Activated T-helper 17 cell treated with anti-CD3 and anti-CD28 coated beads, Interleukin-2, amount 50 U/mL, for 72 hours (primary cell): ENCODE measurements at regions not wholly inside any gene's neighbourhood (a gene's known extent, or its start where the extent isn't known, plus 50 kb on each side); places are given as distances from the start of the nearest gene placed in this dataset.

Source experiments
- ATAC-seq: fragments of 150-1000 bp; cut with Tn5 transposase; replicated peaks from 2 replicates; pipeline ENCODE4 v1.10.0; 2021; ENCODE audit warnings: mild to moderate bottlenecking, moderate library complexity
- H3K27ac Mint-ChIP-seq: one replicate; pipeline ENCODE4 v1.8.0; 2022; ENCODE audit warnings: mixed read lengths
- H3K27me3 Mint-ChIP-seq: one replicate; pipeline ENCODE4 v1.8.0; 2022; ENCODE audit warnings: mixed read lengths
- H3K36me3 Mint-ChIP-seq: one replicate; pipeline ENCODE4 v1.8.0; 2022; ENCODE audit warnings: low read depth, mild to moderate bottlenecking, mixed read lengths
- H3K4me1 Mint-ChIP-seq: one replicate; pipeline ENCODE4 v1.8.0; 2022; ENCODE audit warnings: mixed read lengths
- H3K4me3 Mint-ChIP-seq: one replicate; pipeline ENCODE4 v1.8.0; 2022; ENCODE audit warnings: mild to moderate bottlenecking, mixed read lengths
- H3K9me3 Mint-ChIP-seq: one replicate; pipeline ENCODE4 v1.8.0; 2022; ENCODE audit warnings: mixed read lengths

DNA sequence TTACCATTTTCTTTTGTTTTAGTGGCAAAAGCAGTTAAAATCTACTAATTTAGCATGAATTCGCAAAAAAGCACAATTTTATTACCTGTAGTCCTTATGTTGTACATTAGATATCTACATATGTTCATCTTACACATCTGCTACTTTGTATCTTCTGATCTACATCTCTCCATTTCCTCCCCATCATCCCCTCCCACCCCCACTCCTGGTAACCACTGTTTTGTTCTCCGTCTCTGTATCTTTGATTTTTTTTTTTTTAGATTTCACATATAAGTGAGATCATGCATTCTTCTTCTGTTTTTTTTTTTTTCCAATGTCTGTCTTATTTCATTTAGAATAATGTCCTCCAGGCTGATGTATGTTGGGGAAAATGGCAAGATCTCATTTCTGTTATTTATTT, 922.7 kb downstream of the VRK1 start:
- H3K9me3 Mint-ChIP-seq = peaks cover 3% of the 10 kb centered on the region
- no peak for ATAC-seq
- peaks cover 40% of the 10 kb centered on the region for H3K4me1 Mint-ChIP-seq

DNA sequence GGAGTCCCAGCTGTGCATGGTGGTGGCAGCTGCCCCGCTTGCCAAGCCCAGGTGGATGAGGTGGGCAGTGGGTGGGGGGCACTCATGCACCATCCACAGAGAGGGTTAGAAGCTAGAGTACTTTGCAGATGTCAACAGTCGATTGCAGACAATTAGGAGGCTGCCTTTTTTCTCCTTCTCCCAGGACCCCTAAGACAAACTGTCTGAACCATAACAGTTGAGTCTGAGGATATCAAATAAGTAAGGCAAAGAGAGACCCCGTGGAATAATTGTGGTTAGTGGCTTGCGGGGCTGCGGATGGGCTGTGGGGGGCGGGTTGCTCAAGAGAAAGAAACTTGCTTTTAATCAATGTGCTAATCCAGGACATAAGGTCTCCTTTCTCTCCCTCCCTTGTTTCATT, 926.2 kb downstream of the VRK1 start:
- H3K36me3 Mint-ChIP-seq = no peaks in the 10 kb centered on the region
- peaks cover 58% of the 10 kb centered on the region for H3K4me1 Mint-ChIP-seq
- H3K4me3 Mint-ChIP-seq = peak overlapping the region; percentile 74
- H3K27me3 Mint-ChIP-seq = no peaks in the 10 kb centered on the region
- H3K27ac Mint-ChIP-seq = peak overlapping the region; percentile 31
- no peak for ATAC-seq
- H3K9me3 Mint-ChIP-seq = peaks cover 3% of the 10 kb centered on the region

More for the DNA sequence above, 922.7 kb downstream of the VRK1 start:
- no peaks in the 10 kb centered on the region for H3K27me3 Mint-ChIP-seq
- peak overlapping the region; percentile 9 for H3K4me3 Mint-ChIP-seq
- H3K27ac Mint-ChIP-seq = peak overlapping the region; percentile 0
- H3K36me3 Mint-ChIP-seq = no peaks in the 10 kb centered on the region

DNA sequence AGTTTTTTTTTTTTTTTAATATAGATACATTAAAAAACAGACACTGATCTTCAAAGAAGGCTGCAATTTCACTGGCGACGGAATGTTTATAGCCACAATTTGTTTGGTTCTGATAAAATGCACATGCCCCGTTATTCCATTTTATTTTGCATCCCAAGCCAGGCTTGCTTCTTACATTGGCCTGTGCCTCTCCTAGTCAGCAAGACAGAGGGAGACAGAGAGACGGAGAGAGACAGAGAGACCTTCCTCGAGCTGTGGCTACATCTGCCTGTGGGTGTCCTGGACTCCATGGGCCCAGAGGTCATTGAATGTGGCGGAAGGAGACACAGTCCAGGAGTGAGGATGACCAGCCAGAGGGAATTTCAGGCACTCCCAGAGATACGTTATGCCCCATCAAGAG, 926.6 kb downstream of the VRK1 start:
- H3K4me3 Mint-ChIP-seq = peak overlapping the region; percentile 74
- H3K9me3 Mint-ChIP-seq = peaks cover 3% of the 10 kb centered on the region
- no peaks in the 10 kb centered on the region for H3K36me3 Mint-ChIP-seq
- peak overlapping the region; percentile 83 for H3K27ac Mint-ChIP-seq
- no peaks in the 10 kb centered on the region for H3K27me3 Mint-ChIP-seq
- H3K4me1 Mint-ChIP-seq = peaks cover 53% of the 10 kb centered on the region
- peak; percentile 38 for ATAC-seq

DNA sequence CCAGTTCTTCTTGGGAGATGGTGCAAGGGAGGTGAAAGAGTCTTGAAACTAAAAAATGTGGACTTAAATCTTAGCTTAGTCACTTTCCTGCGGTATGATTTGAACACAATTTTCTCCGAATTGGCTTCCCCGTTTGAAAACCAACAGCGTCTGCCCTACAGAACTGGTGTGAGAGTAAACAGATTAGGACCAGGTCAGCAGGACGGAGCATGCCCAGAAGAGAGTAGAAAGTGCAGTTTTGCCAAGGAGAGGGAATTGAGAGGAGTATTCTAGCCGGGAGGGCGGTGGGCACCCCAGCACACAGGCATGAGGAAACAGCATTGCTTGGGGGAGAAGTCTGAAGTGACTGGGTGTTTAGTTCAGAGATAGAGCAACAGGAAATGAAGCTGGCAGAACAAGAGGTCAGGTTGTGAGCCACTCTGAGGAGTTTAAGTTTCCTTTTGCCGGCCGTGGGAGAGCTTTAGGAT, 927.1 kb downstream of the VRK1 start:
- ATAC-seq = peak; percentile 96
- no peaks in the 10 kb centered on the region for H3K36me3 Mint-ChIP-seq
- peaks cover 53% of the 10 kb centered on the region for H3K4me1 Mint-ChIP-seq
- H3K27ac Mint-ChIP-seq = peak overlapping the region; percentile 83
- peaks cover 3% of the 10 kb centered on the region for H3K9me3 Mint-ChIP-seq
- no peaks in the 10 kb centered on the region for H3K27me3 Mint-ChIP-seq
- peak overlapping the region; percentile 74 for H3K4me3 Mint-ChIP-seq

DNA sequence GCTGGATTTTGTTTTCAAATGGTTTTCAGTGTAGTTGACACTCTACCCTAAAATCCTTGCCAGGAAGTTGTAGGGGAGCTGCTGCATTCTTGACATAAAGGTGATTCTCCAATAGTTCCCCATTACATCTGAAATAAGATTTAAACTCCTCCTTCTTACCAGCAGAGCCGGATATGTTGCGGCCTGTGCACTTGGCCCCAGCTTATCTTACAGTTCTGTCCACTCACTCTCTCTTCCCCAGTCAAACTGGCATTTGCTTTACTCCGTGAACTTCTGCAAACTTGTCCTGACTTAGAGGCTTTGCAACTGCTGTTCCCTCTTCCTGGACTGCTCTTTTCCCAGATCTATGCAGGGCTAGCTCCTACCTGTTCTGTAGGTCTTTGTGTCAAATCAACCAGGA, 929.5 kb downstream of the VRK1 start:
- Mint-ChIP-seq H3K4me1 (peaks cover 44% of the 10 kb centered on the region), H3K4me3 (no peak overlapping the region), H3K27me3 (no peaks in the 10 kb centered on the region), H3K36me3 (no peaks in the 10 kb centered on the region), H3K9me3 (peaks cover 3% of the 10 kb centered on the region), H3K27ac (peak overlapping the region; percentile 8)
- ATAC-seq = no peak

DNA sequence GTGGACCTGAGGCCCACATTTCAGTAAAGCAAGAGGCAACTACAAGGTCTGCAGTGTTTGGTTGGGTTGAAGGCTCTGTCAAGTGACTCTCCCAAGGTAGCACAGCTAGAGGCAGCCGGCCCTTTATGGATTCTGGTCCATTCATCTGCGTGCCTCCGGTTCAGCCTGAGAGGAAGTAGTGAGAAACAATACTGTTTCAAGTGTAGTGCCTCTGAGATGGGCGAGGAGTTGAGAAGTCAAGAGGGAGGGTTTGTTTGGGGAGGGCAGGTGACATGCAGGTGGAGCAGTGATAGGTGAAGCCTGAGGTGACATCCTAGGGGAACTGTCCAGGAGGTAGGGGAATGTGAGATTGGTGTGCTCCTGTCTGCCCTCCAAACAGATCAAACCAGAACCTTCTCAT, 933.5 kb downstream of the VRK1 start:
- H3K27ac Mint-ChIP-seq = no peak overlapping the region
- no peak for ATAC-seq
- peaks cover 18% of the 10 kb centered on the region for H3K4me1 Mint-ChIP-seq
- H3K36me3 Mint-ChIP-seq = no peaks in the 10 kb centered on the region
- H3K9me3 Mint-ChIP-seq = no peaks in the 10 kb centered on the region
- H3K4me3 Mint-ChIP-seq = no peak overlapping the region
- no peaks in the 10 kb centered on the region for H3K27me3 Mint-ChIP-seq

DNA sequence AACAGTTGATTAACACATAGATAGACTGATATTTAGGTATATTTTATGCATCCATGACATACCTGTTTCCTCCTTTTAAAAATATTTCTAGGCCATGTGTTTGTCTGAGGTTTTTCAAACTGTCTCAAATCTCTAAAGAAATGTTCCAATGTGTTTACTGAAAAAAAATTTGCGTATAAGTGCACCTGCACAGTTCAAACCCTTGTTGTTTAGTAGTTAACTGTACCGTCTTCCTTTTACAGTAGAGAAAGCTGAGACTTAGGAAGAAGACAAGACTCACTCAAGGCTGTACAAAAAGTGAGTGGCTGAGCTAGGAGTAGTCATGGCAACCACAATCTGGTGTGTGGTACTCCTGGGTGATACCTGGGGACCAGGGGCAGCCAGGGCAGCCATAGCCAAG, 934.6 kb downstream of the VRK1 start:
- ATAC-seq = no peak
- H3K27me3 Mint-ChIP-seq = no peaks in the 10 kb centered on the region

DNA sequence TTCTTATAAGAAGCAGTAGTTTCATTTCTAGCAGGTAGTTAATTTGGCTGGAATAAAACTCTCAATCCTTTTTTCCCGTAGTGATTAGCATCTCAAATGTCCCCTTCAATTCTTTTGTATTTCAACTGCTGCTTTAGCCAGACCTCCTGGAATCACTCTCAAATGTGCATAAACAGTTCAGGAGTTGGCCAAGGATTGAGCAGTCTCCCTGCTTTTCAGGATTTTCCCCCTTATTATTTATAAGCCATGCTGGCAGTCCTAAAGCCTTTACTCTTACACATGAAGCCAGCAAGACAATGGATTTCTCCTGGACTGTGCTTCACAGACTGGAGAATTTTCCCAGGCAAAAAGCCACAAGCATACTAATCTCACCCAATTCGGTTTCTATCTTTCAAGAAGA, 950.1 kb downstream of the VRK1 start:
- peaks cover 6% of the 10 kb centered on the region for H3K9me3 Mint-ChIP-seq
- H3K27ac Mint-ChIP-seq = no peak overlapping the region

More for the DNA sequence above, 934.6 kb downstream of the VRK1 start:
- H3K9me3 Mint-ChIP-seq = no peaks in the 10 kb centered on the region
- H3K4me3 Mint-ChIP-seq = no peak overlapping the region
- no peak overlapping the region for H3K27ac Mint-ChIP-seq
- peaks cover 13% of the 10 kb centered on the region for H3K4me1 Mint-ChIP-seq
- H3K36me3 Mint-ChIP-seq = no peaks in the 10 kb centered on the region

DNA sequence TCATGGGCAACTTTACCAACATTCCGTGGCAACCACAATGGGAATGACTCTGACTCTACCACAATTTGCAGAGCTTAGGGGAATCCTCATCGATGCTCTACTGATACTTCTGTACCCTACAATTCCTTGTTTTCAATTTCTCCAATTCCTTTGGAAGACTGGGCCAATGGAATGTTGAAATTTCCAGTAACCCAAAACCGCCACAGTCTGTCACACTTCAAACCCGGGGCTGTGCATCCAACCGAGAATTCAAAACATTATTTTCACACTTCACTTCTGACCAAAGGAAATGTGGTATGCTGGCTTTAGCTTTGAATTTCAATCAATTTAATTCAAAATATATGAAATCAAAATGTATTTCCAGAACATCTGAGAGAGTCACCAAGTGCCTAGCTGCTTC, 951.4 kb downstream of the VRK1 start:
- no peaks in the 10 kb centered on the region for H3K36me3 Mint-ChIP-seq

More for the DNA sequence above, 950.1 kb downstream of the VRK1 start:
- Mint-ChIP-seq H3K4me3 (no peak overlapping the region), H3K36me3 (no peaks in the 10 kb centered on the region), H3K4me1 (no peaks in the 10 kb centered on the region), H3K27me3 (no peaks in the 10 kb centered on the region)
- ATAC-seq = no peak

DNA sequence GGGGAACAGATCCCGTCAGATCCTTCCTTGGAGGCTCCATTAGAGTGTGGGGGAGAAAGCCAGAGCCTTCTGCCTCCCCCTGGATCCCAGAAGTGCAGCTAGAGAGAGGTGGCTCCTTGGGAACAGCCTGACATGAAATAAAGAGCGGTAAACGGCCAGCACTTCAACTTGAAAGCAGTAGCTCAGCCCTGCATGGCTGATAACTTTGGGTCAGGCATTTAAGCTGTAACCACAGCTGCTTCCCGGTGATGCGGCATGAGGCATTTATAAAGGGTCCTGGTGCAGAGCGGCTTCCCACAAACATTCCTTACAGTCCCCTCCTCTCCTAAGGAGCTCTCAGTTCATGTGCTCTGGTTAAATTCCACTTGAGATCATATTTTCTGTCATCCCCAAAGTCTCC, 960.3 kb downstream of the VRK1 start:
- Mint-ChIP-seq H3K4me3 (no peak overlapping the region), H3K36me3 (no peaks in the 10 kb centered on the region), H3K9me3 (no peaks in the 10 kb centered on the region), H3K27ac (no peak overlapping the region), H3K4me1 (peaks cover 7% of the 10 kb centered on the region), H3K27me3 (no peaks in the 10 kb centered on the region)
- no peak for ATAC-seq

More for the DNA sequence above, 951.4 kb downstream of the VRK1 start:
- Mint-ChIP-seq H3K4me1 (no peaks in the 10 kb centered on the region), H3K9me3 (peaks cover 6% of the 10 kb centered on the region), H3K27ac (no peak overlapping the region), H3K27me3 (no peaks in the 10 kb centered on the region), H3K4me3 (no peak overlapping the region)
- ATAC-seq = no peak

DNA sequence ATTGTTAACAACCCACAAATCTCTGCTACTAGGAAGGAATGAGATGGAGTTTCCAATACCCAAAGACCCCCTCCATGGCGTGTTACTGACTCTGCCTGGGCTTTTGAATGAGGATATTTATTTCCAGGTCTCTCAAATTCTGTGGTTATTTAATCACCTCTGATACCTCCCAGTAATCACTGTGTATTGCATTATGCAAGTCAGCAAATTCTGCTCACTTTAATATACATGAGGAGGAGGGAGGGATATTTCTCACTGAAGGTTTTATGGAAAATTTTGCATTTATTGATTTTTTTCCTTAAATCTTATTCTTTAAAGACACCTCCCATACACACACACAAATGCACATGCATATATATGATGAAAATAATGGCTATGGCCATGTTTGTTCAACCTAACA, 962.9 kb downstream of the VRK1 start:
- no peaks in the 10 kb centered on the region for H3K9me3 Mint-ChIP-seq
- no peak overlapping the region for H3K27ac Mint-ChIP-seq
- no peaks in the 10 kb centered on the region for H3K27me3 Mint-ChIP-seq
- H3K36me3 Mint-ChIP-seq = no peaks in the 10 kb centered on the region
- ATAC-seq = no peak
- no peak overlapping the region for H3K4me3 Mint-ChIP-seq
- peaks cover 12% of the 10 kb centered on the region for H3K4me1 Mint-ChIP-seq

DNA sequence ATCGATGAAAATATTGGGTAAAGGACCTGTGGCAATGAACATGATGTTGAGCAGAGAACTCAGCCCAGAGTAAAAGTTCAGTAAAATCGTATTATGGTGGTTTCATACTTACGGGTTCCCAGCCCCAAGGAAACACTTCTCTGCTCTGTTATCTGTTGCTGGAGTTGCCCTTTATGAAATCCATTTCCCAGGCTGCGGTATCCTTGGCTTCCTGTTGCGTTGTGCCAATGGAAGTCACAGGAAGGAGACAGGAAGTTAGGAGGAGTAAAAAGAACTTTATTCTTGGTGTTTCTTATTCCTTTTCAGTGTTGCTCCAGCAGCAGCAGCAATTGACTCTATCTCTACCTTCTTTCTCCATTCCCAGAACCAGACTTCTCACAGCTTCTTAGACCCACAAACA, 965.2 kb downstream of the VRK1 start:
- Mint-ChIP-seq H3K4me3 (no peak overlapping the region), H3K4me1 (peaks cover 12% of the 10 kb centered on the region), H3K9me3 (no peaks in the 10 kb centered on the region), H3K36me3 (no peaks in the 10 kb centered on the region), H3K27ac (no peak overlapping the region), H3K27me3 (no peaks in the 10 kb centered on the region)
- ATAC-seq = no peak

DNA sequence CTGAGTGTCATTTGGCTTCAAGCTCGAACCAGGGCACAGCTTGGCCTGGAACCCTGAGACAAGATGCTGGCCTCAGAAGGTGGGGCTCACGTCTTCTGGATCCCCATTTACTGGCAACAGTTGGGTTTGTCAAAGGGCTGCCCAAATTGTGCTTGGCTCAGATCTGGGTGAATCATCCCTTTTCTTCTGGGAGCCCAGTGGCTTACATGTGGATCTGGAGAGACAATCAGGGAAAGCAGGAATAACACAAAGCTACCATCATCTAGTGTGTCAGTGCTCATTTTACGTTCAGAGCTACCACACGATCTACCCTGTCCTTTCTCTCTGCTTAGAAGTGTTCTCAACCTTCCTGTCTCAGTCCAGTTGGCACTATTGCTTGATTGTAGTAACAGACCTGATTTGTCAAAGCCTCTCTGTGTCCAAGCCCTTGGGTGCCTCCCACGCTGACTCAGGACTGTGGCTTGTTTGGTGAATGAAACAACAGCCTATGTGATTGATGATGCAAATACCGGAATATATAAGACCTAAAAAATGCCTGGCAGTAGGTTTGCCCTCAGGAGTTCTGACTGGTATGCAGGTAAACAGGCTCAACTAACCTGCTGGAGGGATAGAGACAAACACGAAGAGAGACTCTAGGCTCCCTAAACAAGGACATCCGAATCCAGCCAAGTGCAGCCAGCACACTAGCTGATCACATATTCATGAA, 974.3 kb downstream of the VRK1 start:
- ATAC-seq = no peak
- Mint-ChIP-seq H3K4me1 (no peaks in the 10 kb centered on the region), H3K36me3 (no peaks in the 10 kb centered on the region), H3K27ac (no peak overlapping the region), H3K27me3 (no peaks in the 10 kb centered on the region), H3K4me3 (no peak overlapping the region), H3K9me3 (no peaks in the 10 kb centered on the region)

DNA sequence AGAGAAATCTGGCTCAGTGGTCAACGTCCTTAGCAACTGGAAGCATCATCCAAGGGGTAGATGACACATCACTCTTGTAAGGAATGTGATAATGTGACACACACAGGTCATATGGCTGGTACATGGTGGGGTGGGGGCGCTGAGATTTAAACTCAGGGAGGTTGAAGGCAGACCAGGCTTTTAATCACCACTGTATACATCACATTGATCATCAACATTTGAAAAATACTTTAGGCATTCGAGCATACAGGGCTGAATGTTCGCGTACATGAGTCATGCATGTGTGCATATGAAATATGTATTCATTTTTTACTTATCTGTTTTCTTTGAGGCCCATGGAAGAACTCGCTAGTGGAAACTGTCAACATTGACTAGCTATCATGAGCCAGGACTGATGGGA, 976.4 kb downstream of the VRK1 start:
- H3K4me1 Mint-ChIP-seq = peaks cover 7% of the 10 kb centered on the region
- no peaks in the 10 kb centered on the region for H3K36me3 Mint-ChIP-seq

DNA sequence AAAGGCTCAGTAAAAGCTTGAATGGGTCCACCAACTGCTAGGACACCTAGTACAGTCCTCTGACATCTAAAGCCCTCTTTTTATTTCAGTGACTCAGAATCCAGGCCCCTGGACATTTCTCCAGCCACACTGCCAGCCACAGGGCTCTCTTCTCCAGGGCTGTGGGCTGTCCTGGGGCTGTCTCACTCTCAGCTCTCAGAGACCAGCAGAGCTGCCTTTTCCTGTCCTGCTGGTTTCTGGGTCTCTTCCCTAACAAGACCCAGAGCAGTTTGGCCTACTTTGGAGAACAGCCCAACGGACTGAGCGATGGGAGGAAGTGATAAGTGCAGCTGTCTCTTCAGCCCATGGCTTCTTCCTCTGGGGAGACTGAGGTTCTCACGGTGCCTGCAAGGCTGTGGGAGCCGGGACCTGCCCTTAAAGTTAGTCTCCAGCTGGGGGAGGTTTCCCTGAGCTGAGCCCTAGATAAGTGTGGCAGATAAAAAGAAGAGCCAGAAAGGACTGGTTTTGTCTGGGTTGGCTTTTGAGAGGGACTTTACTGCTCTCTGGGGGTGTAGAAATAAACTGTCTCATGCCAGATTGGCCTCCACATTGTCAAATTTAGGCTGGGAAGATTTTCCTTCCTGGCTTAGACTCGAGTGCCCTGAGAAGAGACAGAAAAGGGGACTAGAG, 979.8 kb downstream of the VRK1 start:
- H3K36me3 Mint-ChIP-seq = no peaks in the 10 kb centered on the region
- H3K4me3 Mint-ChIP-seq = no peak overlapping the region
- peak overlapping the region; percentile 58 for H3K27ac Mint-ChIP-seq
- peaks cover 10% of the 10 kb centered on the region for H3K4me1 Mint-ChIP-seq
- ATAC-seq = no peak
- H3K27me3 Mint-ChIP-seq = no peaks in the 10 kb centered on the region
- no peaks in the 10 kb centered on the region for H3K9me3 Mint-ChIP-seq

More for the DNA sequence above, 976.4 kb downstream of the VRK1 start:
- H3K4me3 Mint-ChIP-seq = no peak overlapping the region
- H3K27me3 Mint-ChIP-seq = no peaks in the 10 kb centered on the region
- no peak overlapping the region for H3K27ac Mint-ChIP-seq
- no peak for ATAC-seq
- H3K9me3 Mint-ChIP-seq = no peaks in the 10 kb centered on the region
